Upper lobe of left lung (tissue), 6 donors: ENCODE measurements at regions not wholly inside any gene's neighbourhood (a gene's known extent, or its start where the extent isn't known, plus 50 kb on each side); places are given as distances from the start of the nearest gene placed in this dataset.
A peak's percentile ranks its signal among the peaks of the same experiment; 100 is the strongest.
"Not testable (repeated sequence)": the region's sequence is repeated elsewhere in the genome, so short reads cannot be mapped to it uniquely, and the experiment has no call there.

Source experiments
- ATAC-seq, 2 donors: fragments of 200-7000 bp; cut with Tn5 transposase; one replicate each; pipeline ENCODE4 v1.9.1; 2022; ENCODE audit warnings: mild to moderate bottlenecking in 2 of 2, moderate library complexity in 2 of 2; ENCODE audit not compliant: low FRiP score in 2 of 2
- DNase-seq, 2 donors: peaks; one replicate each; pipeline ENCODE4 v3.0.0-alpha.2; 2019 to 2020
- H3K27ac ChIP-seq, 4 donors: fragments of 200-600 bp; sonication (generic); one replicate each; pipeline ENCODE4 v1.5.1; 2016 to 2019
- H3K27me3 ChIP-seq, 4 donors: fragments of 200-600 bp; sonication (generic); one replicate each; pipeline ENCODE4 v1.5.1; 2017 to 2019
- H3K36me3 ChIP-seq, 4 donors: fragments of 200-600 bp; sonication (generic); one replicate each; pipeline ENCODE4 v1.5.1; 2016 to 2019
- H3K4me1 ChIP-seq, 4 donors: fragments of 200-600 bp; sonication (generic); one replicate each; pipeline ENCODE4 v1.5.1; 2018 to 2019
- H3K4me3 ChIP-seq, 4 donors: fragments of 200-600 bp; sonication (generic); one replicate each; pipeline ENCODE4 v1.5.1; 2017 to 2019; ENCODE audit warnings: mild to moderate bottlenecking in 2 of 4, moderate library complexity in 1 of 4
- H3K9me3 ChIP-seq, 4 donors: fragments of 200-600 bp; sonication (generic); one replicate each; pipeline ENCODE4 v1.5.1; 2018 to 2019
- EP300 ChIP-seq, 4 donors: sonication (generic); formaldehyde crosslinking; IDR thresholded peaks; one replicate each; pipeline ENCODE4 v1.5.1; 2017; ENCODE audit warnings: antibody characterized with exemption in 4 of 4, control low read depth in 2 of 4
- POLR2A ChIP-seq, 4 donors: fragments of 450-650 bp; IDR thresholded peaks; one replicate each; pipeline ENCODE4 v1.5.1; 2016 to 2017; ENCODE audit warnings: antibody characterized with exemption in 4 of 4, mild to moderate bottlenecking in 2 of 4
- POLR2AphosphoS5 ChIP-seq, 2 donors: sonication (generic); formaldehyde crosslinking; IDR thresholded peaks; one replicate each; pipeline ENCODE4 v1.5.1; 2017; ENCODE audit warnings: antibody characterized with exemption in 2 of 2
- WGBS, 2 donors: methylation state at CpG; one replicate each; pipeline ENCODE4 v1.1.5; 2017 to 2018; 5-methylcytosine and 5-hydroxymethylcytosine counted together
- TF ChIP-seq, protein P1 (sequence below), 6 experiments: fragments of 450-650 bp in 4 of 6; fragments of 200-600 bp in 2 of 6; sonication (generic) in 2 of 6; IDR thresholded peaks; one replicate each; pipeline ENCODE4 v1.5.1; 2016 to 2019; ENCODE audit warnings: antibody characterized with exemption in 6 of 6
- donor health status: DM: no; HTN: no; CAD: no; lungs with moderate emphysema.
- donor health status: DM: no; HTN: yes; CAD: no; lungs with severe emphysema.

DNA sequence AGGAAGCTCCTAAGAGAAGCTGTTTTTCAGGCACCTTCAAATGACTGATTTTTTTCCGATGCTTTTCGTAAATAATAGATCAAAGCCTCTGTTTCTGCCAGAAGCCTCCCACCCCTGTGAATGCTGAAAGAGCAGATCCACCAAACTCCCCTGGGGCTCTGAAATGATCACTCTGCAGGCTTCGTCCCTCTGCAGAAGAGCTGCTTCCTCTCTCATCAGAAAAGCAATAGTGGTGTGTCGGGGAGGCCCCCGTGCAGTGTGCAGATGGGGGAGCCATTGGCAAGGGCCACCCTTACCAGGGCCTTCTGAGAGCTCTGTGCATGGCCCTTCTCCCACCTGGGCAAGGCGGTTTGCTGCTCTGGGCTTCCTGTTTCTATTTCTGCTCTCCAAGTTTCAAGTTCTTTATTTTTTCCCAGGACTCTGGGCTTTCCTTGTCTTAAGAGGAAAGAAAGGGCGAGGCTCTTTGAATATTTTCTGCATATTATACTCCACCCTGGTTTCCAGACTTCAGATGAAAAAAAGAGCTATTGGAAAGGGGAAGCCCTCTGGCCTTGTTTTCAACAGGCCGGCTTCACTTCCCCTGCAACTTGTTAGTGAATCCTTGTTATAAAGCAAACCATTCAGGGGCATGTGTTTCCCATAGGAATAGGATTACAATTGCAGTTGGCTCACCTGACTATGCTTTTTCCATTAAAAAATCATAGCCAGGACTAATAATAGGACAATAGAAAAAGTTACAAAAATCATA lies 155.2 kb downstream of the TTLL2 start:
- Histone ChIP-seq H3K27ac (peak overlapping the region in 2 of 4 donors; percentile 3 to 10), H3K9me3 (no peaks in the 10 kb centered on the region), H3K36me3 (no peaks in the 10 kb centered on the region), H3K27me3 (no peaks in the 10 kb centered on the region), H3K4me3 (no peak overlapping the region), H3K4me1 (peaks cover 12 to 17% (median 14%) of the 10 kb centered on the region in 4 donors)
- TF ChIP-seq POLR2AphosphoS5 (IDR thresholded peaks at IDR 0.05) (no peak), POLR2A (IDR thresholded peaks at IDR 0.05) (no peak), EP300 (IDR thresholded peaks at IDR 0.05) (no peak)
- TF ChIP-seq, protein P1, sequence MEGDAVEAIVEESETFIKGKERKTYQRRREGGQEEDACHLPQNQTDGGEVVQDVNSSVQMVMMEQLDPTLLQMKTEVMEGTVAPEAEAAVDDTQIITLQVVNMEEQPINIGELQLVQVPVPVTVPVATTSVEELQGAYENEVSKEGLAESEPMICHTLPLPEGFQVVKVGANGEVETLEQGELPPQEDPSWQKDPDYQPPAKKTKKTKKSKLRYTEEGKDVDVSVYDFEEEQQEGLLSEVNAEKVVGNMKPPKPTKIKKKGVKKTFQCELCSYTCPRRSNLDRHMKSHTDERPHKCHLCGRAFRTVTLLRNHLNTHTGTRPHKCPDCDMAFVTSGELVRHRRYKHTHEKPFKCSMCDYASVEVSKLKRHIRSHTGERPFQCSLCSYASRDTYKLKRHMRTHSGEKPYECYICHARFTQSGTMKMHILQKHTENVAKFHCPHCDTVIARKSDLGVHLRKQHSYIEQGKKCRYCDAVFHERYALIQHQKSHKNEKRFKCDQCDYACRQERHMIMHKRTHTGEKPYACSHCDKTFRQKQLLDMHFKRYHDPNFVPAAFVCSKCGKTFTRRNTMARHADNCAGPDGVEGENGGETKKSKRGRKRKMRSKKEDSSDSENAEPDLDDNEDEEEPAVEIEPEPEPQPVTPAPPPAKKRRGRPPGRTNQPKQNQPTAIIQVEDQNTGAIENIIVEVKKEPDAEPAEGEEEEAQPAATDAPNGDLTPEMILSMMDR (IDR thresholded peaks at IDR 0.05), result no peak
- 33 to 38% methylated on average over 8 of the region's 8 CpGs for whole genome bisulfite sequencing, 2 donors
- DNase-seq, result no peak
- ATAC-seq, result peak in 1 of 2 donors; percentile 73

- no peaks in the 10 kb centered on the region for H3K27me3 ChIP-seq
- H3K4me1 ChIP-seq, result peaks cover 12 to 17% (median 14%) of the 10 kb centered on the region in 4 donors
- no peak for TF ChIP-seq EP300 (IDR thresholded peaks at IDR 0.05)
- no peak for TF ChIP-seq POLR2A (IDR thresholded peaks at IDR 0.05)
- TF ChIP-seq, protein P1 (IDR thresholded peaks at IDR 0.05), result no peak
- TF ChIP-seq POLR2AphosphoS5 (IDR thresholded peaks at IDR 0.05), result no peak
- no peak for DNase-seq
- H3K27ac ChIP-seq, result no peak overlapping the region
- H3K9me3 ChIP-seq, result no peaks in the 10 kb centered on the region
- WGBS, 2 donors, result 84 to 91% methylated on average over 6 of the region's 6 CpGs
- H3K36me3 ChIP-seq, result no peaks in the 10 kb centered on the region
- ATAC-seq, result no peak
- no peak overlapping the region for H3K4me3 ChIP-seq
Measured at GRCh38 chr6:167481307-167481926, 156.5 kb downstream of the TTLL2 start.

GRCh38 chr6:167482801-167483200 lies 157.9 kb downstream of the TTLL2 start:
- H3K27ac ChIP-seq, H3K4me3 ChIP-seq, H3K36me3 ChIP-seq, H3K27me3 ChIP-seq, DNase-seq, H3K9me3 ChIP-seq, ATAC-seq: not testable (repeated sequence)
- 81% methylated on average over 3 of the region's 3 CpGs for WGBS, 2 donors
- peaks cover 12 to 17% (median 14%) of the 10 kb centered on the region in 4 donors for H3K4me1 ChIP-seq

DNA sequence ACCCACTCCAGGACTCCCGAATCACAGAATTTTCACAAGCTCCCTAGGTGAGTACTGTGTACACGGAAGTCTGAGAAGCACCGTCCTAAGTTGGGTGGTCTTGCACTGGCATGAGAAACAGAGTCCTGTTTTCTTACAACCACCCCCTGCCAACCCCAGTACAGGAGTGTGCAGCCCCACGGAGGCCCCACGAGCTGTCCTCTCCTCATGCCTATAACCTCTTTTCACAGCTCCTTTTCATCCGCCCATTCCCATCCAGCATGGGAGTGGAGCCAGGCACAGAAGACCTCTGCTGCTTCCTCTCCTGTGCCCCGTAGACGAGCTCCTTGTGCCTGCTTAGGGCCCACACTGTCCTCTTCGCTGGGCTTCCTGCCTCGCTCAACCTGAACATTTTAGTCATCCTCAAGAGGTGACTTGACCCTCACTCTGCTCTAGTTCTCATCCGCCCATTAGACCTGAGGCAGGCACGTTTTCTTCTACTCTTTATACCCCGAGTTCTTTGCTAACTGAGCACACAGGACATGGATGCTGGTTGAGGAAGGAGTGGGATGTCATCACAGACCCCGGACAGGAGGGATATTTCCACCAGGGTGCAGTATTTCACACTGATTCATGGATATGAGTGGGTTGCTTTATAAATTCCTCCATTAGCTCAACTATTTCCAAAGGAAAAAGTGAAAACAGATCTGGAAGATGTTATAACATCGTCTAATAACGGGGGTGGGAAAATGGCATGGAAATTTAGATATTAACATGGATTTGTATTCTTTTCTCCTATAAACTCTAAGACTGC lies 160.5 kb downstream of the TTLL2 start:
- ATAC-seq (peak in 1 of 2 donors; percentile 80), DNase-seq (no peak)
- Histone ChIP-seq H3K27me3 (no peaks in the 10 kb centered on the region), H3K4me3 (no peak overlapping the region), H3K36me3 (no peaks in the 10 kb centered on the region), H3K9me3 (no peaks in the 10 kb centered on the region), H3K4me1 (peaks cover 3 to 7% (median 5%) of the 10 kb centered on the region in 4 donors), H3K27ac (no peak overlapping the region)
- TF ChIP-seq, protein P1 (IDR thresholded peaks at IDR 0.05), result peak in 5 of 6 experiments; percentile 37 to 50 (median 39)
- TF ChIP-seq POLR2AphosphoS5 (IDR thresholded peaks at IDR 0.05) (no peak), EP300 (IDR thresholded peaks at IDR 0.05) (no peak), POLR2A (IDR thresholded peaks at IDR 0.05) (no peak)
- WGBS, 2 donors, result 83 to 84% methylated on average over 16 of the region's 16 CpGs
